ENCODE measurements at regions not wholly inside any gene's neighbourhood (a gene's known extent, or its start where the extent isn't known, plus 50 kb on each side); places are given as distances from the start of the nearest gene placed in this dataset.
A peak's percentile ranks its signal among the peaks of the same experiment; 100 is the strongest.

DNA sequence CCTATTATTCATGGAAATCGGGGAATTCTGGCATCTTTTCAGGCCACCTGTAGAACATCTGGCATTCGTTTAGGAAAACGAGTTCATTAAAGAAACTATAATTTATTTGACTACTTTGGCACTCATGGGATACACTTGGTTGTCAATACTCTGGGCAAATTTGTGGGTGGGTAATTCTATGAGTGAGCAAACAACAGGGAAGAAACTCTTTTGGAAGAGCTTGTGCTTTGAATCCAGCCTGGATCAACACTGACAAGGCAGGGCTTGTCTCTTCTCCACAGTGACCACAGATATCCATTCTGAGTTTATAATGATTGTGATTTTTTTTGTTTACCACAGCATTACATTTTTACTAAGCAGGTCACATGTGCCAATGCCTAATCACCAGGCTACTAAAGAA, 394.7 kb downstream of the THBS2 start:
- no peak overlapping the region for H3K9ac ChIP-seq (ENCODE audit: low read depth, low read length)
- no peaks in the 10 kb centered on the region for H4K20me1 ChIP-seq (ENCODE audit: insufficient read depth, low read length)
- H3K4me2 ChIP-seq (ENCODE audit: insufficient read depth, low read length), result no peak overlapping the region
- H3K79me2 ChIP-seq (ENCODE audit: insufficient read depth, low read length), result no peaks in the 10 kb centered on the region
- no peak for DNase-seq
- no peaks in the 10 kb centered on the region for H3K36me3 ChIP-seq (ENCODE audit: insufficient read depth, low read length)
- no peak for ATAC-seq (ENCODE audit: insufficient read depth, low read depth)
- H3K4me3 ChIP-seq (ENCODE audit: low read depth in 1 of 2, low read length in 2 of 2), result no peak overlapping the region
- no peaks in the 10 kb centered on the region for H3K9me3 ChIP-seq (ENCODE audit: insufficient read depth, low read length, severe bottlenecking)
- H2AFZ ChIP-seq (ENCODE audit: low read depth, low read length), result no peak overlapping the region
- no peak overlapping the region for H3K27ac ChIP-seq (ENCODE audit: low read length)
- H3K4me1 ChIP-seq (ENCODE audit: insufficient read depth, low read length), result no peaks in the 10 kb centered on the region
- H3K27me3 ChIP-seq (ENCODE audit: insufficient read depth, low read length, poor library complexity), result no peaks in the 10 kb centered on the region
- no peak for TF ChIP-seq EZH2 (IDR thresholded peaks at IDR 0.05; ENCODE audit: borderline replicate concordance, low read depth, low read length, severe bottlenecking)
- TF ChIP-seq, protein P1, sequence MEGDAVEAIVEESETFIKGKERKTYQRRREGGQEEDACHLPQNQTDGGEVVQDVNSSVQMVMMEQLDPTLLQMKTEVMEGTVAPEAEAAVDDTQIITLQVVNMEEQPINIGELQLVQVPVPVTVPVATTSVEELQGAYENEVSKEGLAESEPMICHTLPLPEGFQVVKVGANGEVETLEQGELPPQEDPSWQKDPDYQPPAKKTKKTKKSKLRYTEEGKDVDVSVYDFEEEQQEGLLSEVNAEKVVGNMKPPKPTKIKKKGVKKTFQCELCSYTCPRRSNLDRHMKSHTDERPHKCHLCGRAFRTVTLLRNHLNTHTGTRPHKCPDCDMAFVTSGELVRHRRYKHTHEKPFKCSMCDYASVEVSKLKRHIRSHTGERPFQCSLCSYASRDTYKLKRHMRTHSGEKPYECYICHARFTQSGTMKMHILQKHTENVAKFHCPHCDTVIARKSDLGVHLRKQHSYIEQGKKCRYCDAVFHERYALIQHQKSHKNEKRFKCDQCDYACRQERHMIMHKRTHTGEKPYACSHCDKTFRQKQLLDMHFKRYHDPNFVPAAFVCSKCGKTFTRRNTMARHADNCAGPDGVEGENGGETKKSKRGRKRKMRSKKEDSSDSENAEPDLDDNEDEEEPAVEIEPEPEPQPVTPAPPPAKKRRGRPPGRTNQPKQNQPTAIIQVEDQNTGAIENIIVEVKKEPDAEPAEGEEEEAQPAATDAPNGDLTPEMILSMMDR (IDR thresholded peaks at IDR 0.05; ENCODE audit: borderline replicate concordance, extremely low read depth, low read length, poor library complexity, severe bottlenecking), result no peak

DNA sequence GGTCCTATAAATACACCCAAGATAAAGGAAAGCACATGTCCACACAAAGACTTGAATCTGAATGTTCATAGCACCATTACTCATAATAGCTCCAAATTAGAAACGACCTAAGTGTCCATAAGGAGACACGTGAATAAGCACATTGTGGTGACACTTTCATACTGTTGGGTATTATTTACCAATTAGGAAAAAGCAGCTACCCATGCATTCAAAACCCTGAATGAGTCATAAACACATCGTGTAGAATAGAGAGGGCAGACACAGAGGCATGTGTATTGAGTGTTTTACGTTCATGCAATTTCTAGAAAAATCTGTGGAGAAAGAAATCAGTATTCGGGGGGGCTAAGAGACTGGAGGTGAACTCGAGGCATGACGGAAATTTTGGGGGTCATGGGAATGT, 396.7 kb downstream of the THBS2 start:
- Histone ChIP-seq H3K9ac (ENCODE audit: low read depth, low read length) (no peak overlapping the region), H3K4me3 (ENCODE audit: low read depth in 1 of 2, low read length in 2 of 2) (no peak overlapping the region), H3K36me3 (ENCODE audit: insufficient read depth, low read length) (no peaks in the 10 kb centered on the region), H2AFZ (ENCODE audit: low read depth, low read length) (no peak overlapping the region), H3K27me3 (ENCODE audit: insufficient read depth, low read length, poor library complexity) (no peaks in the 10 kb centered on the region), H3K4me1 (ENCODE audit: insufficient read depth, low read length) (0 out of 2 replicates have a peak, but pooled peaks cover 1% of the 10 kb centered on the region), H3K79me2 (ENCODE audit: insufficient read depth, low read length) (no peaks in the 10 kb centered on the region), H4K20me1 (ENCODE audit: insufficient read depth, low read length) (no peaks in the 10 kb centered on the region), H3K4me2 (ENCODE audit: insufficient read depth, low read length) (no peak overlapping the region), H3K9me3 (ENCODE audit: insufficient read depth, low read length, severe bottlenecking) (no peaks in the 10 kb centered on the region), H3K27ac (ENCODE audit: low read length) (no peak overlapping the region)
- ATAC-seq (ENCODE audit: insufficient read depth, low read depth) (no peak), DNase-seq (no peak)
- TF ChIP-seq, protein P1 (IDR thresholded peaks at IDR 0.05; ENCODE audit: borderline replicate concordance, extremely low read depth, low read length, poor library complexity, severe bottlenecking), result no peak
- TF ChIP-seq EZH2 (IDR thresholded peaks at IDR 0.05; ENCODE audit: borderline replicate concordance, low read depth, low read length, severe bottlenecking), result no peak

DNA sequence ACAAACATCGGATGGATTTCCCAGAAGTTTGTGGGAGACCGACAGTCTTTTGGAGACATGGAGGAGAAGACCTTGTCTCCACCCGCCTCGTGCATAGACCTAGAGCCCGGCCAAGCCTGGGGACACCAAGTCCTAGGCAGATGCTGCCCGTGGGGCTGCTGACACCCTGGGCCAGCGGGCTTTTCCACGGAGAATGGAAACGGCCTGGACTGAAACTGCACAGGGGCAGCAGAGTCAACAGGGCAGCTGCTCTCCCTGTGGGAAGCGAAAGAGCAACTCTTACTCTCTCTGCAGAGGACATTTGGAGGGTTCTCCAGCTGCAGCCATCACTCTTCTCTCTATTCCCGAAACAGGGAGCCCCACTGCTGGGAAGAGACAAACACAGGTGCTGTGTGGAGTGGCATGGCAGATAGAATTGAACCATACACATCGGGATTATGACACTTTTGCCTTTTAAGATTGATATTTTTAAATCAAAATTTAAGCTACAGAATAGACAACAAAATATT, 401.2 kb downstream of the THBS2 start:
- no peak for ATAC-seq (ENCODE audit: insufficient read depth, low read depth)
- Histone ChIP-seq H3K27me3 (ENCODE audit: insufficient read depth, low read length, poor library complexity) (no peaks in the 10 kb centered on the region), H3K9me3 (ENCODE audit: insufficient read depth, low read length, severe bottlenecking) (no peaks in the 10 kb centered on the region), H3K4me3 (ENCODE audit: low read depth in 1 of 2, low read length in 2 of 2) (no peak overlapping the region), H3K27ac (ENCODE audit: low read length) (no peak overlapping the region), H4K20me1 (ENCODE audit: insufficient read depth, low read length) (no peaks in the 10 kb centered on the region), H3K36me3 (ENCODE audit: insufficient read depth, low read length) (no peaks in the 10 kb centered on the region), H3K79me2 (ENCODE audit: insufficient read depth, low read length) (no peaks in the 10 kb centered on the region), H3K4me2 (ENCODE audit: insufficient read depth, low read length) (no peak overlapping the region), H2AFZ (ENCODE audit: low read depth, low read length) (0 out of 2 replicates have a peak overlapping the region, but pooled peaks have one; percentile 17), H3K4me1 (ENCODE audit: insufficient read depth, low read length) (peaks cover 9% of the 10 kb centered on the region; the same call in 1 of the 2 replicates), H3K9ac (ENCODE audit: low read depth, low read length) (no peak overlapping the region)
- TF ChIP-seq EZH2 (IDR thresholded peaks at IDR 0.05; ENCODE audit: borderline replicate concordance, low read depth, low read length, severe bottlenecking), result no peak
- TF ChIP-seq, protein P1 (IDR thresholded peaks at IDR 0.05; ENCODE audit: borderline replicate concordance, extremely low read depth, low read length, poor library complexity, severe bottlenecking), result no peak
- DNase-seq, result no peak
